HS-5 (cell line): ENCODE measurements at regions not wholly inside any gene's neighbourhood (a gene's known extent, or its start where the extent isn't known, plus 50 kb on each side); places are given as distances from the start of the nearest gene placed in this dataset.

Source experiments
- DNase-seq: peaks from one replicate; pipeline ENCODE4 v3.0.0-alpha.2; 2012; ENCODE audit warnings: low read depth

GRCh38 chr12:104858611-104859543 lies 99.2 kb downstream of the SLC41A2 start:
- DNase-seq, result no peak

GRCh38 chr12:104856531-104856930 lies 101.6 kb downstream of the SLC41A2 start:
- no peak for DNase-seq

DNA sequence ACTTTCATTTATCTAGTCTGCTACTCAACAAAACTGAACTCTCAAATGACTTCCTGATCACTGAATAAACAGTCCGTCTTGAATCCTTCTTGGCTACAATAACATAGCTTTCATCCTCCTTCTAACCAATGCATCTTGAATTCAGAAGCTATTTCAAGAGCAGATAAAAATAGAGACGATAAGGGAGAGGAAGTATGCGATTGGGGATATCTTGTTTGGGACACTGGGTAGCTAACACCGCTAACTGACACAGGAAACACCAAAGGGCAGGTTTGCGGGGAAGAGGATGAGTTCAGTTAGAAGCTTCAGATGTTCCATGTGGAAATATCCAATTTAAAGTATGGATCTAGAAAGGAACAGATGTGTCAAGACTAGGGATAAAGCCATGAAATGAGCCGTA lies 102.5 kb downstream of the SLC41A2 start:
- no peak for DNase-seq

GRCh38 chr12:104852896-104853295 lies 105.2 kb downstream of the SLC41A2 start:
- DNase-seq, result no peak

DNA sequence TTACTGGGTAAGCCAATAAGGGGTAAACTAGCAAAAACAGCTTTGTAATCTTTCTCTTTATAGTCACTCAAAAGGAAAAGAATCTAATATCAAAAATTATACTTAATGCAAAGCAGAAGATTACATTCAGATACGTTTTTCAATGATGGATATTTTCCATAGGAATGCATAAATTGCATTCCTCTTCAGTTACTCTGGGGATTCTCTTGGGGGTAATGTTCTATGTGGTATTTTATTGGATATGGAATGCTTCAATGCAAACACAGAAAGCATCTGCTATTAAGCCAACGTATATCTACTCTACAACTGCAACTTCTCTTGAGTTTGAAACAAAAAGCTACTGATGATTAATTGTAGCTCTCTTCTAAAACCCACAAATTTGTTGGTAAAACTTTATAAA lies 106.0 kb downstream of the SLC41A2 start:
- DNase-seq, result peak; percentile 33

DNA sequence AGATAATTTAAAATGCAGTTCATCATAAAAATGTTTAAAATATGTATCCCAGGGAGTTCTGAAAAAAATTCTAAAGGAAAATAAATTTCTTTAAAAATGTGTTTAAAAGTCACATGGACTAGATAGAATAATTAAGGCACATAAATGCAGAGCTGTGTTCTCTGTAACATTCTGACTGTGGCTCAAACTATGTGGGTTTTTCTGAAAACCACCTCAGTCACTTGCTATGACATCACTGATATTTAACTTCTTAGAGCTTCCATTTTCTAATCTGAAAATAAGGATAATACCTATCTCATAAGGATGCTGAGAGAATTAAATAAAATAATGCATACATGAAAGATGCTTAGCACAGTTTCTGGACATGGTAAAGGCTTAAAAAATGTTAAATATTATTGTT lies 107.3 kb downstream of the SLC41A2 start:
- DNase-seq, result no peak

DNA sequence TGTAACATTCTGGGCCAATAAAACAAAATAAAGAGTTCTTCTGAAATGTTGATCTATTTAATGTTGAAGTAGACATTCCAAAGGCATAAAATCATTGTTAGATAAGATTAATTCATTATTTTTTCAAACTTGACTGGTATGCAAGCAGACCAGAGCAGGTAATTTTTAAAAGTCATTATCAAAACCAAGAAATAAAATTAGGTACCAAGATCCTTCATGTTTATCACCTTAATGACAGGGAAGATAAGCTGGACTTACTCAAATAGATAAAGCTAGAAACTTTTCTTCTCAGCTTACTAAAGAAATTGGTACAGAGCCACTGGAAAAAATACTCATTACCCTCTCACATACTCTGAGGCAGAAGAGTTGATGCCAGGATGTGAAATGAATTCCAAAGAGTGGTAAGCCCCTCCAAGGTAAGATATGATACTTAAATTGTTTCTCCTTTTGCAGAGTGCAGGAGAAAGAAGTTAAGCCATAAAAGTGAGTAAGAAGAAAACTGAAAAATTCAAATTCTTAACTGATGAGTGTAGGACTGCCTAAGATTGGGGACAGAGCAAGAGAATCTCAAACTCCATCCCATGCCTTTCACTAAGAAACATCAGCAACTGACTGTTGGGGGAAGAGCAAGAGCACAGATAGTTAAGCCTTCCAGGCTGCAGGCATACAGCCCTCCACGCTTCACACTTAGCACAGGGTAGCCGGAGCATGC lies 111.9 kb downstream of the SLC41A2 start:
- DNase-seq, result no peak

GRCh38 chr12:104844123-104844522 lies 114.0 kb downstream of the SLC41A2 start:
- DNase-seq, result no peak

GRCh38 chr12:104840262-104840661 lies 117.8 kb downstream of the SLC41A2 start:
- DNase-seq, result no peak

GRCh38 chr12:104835317-104835716 lies 122.8 kb downstream of the SLC41A2 start:
- no peak for DNase-seq

DNA sequence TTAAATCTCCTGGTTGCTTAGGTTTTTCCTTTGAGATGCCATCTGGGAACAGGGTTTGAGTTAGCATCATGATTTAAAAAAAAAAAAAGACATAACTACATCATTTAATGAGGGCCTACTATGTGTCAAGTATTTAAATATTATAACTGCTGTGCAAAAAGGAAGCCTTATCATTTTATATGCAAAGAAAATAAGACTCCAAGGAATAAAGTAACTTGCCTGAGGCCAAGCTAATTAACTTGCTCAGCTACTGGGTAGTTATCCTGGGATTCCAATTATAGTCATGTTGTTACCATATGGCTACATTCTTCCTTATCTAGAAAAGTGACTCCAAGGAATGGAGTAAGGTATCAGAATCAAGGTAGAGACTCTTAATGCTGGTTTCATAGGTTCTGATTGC lies 123.5 kb downstream of the SLC41A2 start:
- no peak for DNase-seq

DNA sequence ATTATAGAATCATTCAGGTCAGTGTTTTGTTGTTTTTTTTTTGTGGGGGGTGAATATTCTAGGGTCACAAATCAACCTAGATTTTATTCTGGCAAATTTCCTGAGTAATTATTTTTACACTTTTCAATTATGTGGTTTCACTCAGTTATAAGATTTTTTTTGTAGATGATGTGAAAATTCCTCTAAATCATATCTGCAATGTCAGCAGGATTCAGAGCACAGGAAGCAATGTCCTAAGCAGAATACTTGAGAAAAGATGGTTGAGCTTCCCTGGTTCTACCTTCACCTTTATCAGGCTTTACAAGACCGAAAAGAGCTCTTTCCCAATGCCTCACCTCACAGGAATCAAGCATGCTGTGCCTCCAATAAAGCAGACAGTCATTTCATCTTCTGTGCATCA lies 124.3 kb downstream of the SLC41A2 start:
- no peak for DNase-seq

DNA sequence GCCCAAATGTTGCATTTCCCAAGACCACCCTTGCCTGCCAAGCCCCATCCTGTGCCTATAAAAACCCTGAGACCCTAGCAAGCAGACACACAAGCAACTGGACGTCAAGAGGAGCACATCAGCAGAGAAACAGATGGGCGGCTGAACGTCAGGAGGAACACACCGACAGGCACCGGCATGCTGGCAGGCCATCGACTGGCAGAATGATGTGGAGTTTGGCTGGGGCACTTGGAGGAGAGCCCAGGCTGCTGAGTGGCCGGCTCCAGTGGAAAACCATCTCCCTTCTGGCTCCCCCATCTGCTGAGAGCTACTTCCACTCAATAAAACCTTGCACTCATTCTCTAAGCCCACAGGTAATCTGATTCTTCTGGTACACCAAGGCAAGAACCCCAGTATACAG lies 130.1 kb downstream of the SLC41A2 start:
- no peak for DNase-seq

DNA sequence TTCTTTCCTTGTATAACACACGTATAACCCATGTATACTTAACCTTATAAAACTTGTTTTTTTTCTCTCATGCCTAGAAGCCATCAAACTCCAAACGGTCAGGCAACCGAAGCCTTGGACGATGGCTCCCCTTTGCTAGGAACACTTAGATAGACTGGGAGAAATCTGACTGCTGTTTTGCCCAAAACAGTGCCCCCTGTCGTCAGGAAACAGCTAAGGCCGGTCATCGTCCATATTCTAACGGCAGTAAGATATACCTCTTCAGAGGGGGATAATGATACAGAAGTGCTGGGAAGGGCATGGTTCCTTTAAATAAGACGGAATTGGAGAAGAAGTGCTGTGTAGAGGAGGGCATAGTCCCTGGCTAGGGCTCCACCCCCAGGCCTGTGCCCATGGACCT lies 130.5 kb downstream of the SLC41A2 start:
- no peak for DNase-seq

GRCh38 chr12:104825408-104825807 lies 132.7 kb downstream of the SLC41A2 start:
- no peak for DNase-seq

DNA sequence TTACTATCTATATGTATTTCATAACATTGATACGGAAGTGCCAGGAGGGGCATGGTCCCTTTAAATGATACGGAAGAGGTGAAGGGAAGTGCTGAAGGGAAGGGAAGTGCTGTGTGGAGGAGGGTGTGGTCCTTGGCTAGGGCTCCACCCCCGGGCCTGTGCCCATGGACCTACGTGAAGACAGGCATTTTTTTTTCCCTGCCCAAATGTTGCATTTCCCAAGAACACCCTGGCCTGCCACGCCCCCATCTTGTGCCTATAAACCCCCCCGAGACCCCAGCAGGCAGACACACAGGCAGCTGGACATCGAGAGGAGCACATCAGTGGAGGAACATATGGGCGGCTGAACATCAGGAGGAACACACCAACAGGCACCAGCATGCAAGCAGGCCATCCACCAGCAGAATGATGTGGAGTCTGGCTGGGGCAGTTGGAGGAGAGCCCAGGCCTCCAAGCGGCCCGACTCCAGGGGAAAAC lies 134.1 kb downstream of the SLC41A2 start:
- no peak for DNase-seq

DNA sequence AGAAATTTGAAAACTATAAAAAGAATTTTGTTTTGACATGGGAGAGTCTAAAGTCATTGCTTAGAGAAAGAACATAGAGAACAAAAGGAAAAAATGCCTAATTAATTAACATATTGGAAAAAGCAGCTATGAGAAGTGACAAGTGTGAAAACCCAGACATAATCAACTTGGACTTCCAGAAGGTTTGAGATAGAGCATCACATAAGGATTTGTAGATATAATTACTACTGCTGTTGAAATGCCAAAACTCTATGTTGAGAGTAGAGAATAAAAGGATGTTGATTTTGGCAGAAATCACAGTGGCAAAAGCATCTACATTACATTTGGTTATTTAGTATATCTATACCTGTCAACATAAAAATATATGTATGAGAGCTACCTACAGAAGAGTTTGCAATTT lies 135.1 kb downstream of the SLC41A2 start:
- DNase-seq, result no peak

DNA sequence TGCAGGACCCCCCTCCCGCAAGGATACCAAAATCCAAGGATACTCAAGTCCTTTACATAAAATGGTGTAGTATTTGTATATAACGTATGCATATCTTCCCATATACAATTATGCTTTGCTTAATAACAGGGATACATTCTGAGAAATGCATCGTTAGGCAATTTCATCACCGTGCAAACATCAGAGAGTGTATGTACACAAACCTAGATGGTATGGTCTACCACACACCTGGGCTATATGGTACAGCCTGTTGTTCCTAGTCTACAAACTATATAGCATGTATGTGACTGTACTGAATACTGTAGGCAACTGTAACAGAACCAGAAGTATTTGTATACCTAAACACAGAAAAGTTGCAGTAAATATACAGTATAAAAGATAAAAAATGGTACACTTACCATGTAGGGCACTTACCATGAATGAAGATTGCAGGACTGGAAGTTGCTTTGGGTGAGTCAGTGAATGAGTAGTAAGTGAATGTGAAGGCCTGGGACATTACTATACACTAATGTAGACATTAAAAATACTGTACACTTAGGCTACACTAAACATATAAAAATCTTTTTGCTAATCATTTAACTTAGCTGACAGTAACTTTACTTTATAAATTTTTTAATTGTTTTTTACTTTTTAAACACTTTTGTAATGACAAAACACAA lies 141.1 kb downstream of the SLC41A2 start:
- DNase-seq, result no peak

DNA sequence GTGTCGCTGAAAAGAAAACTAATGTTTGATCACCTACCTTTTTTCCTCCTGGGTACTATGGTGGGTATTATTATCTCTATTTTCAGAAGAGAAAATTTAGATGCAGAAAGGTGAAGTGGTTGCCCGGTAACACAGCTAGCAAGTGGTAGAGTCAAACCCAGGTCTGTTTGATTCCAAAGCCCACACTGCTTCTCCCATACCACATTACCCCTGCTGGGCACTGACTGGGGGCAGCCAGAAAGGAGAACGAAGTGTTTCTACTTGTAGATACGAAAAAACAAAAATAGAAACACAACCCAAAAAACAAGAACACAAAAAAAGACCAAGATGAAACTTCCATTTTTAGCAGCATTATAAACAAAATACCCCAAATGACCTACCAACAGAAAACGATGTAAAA lies 142.2 kb downstream of the SLC41A2 start:
- no peak for DNase-seq

DNA sequence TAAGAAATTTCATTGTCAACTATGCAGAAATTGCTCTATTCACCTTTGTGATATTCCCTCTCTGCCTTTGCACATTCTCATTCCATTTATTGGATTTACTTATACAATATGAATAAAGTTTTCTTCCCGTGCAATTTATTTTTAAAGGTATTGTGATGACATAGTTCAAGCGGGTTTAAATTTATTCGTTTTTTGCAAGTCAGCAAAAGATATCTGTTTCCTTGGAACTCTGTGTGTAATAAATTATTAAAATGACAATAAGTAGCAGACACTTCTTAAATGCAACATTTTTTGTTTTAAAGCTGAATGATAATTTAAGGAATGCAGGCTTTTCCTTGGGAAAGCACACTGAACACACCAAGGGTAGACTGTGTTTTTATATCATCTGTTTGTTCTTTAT lies 143.1 kb downstream of the SLC41A2 start:
- DNase-seq, result no peak
